ENCODE measurements at regions not wholly inside any gene's neighbourhood (a gene's known extent, or its start where the extent isn't known, plus 50 kb on each side); places are given as distances from the start of the nearest gene placed in this dataset.
"Not testable (repeated sequence)": the region's sequence is repeated elsewhere in the genome, so short reads cannot be mapped to it uniquely, and the experiment has no call there.

GRCh38 chr15:20235728-20236127, 305.9 kb downstream of the GOLGA6L6 start:
- WGBS, 2 donors, result 76 to 78% methylated on average over 6 of the region's 6 CpGs
- intact Hi-C loops (cut with DNase I; ENCODE audit: low total_unique reads); H3K4me3 ChIP-seq (ENCODE audit: low read depth, poor library complexity, severe bottlenecking); DNase-seq (ENCODE audit: low spot score in 2 of 2): not testable (repeated sequence)

- DNase-seq (ENCODE audit: low spot score in 2 of 2), result peak in 1 of 2 donors; percentile 73
- intact Hi-C loops (cut with DNase I; ENCODE audit: low total_unique reads); H3K4me3 ChIP-seq (ENCODE audit: low read depth, poor library complexity, severe bottlenecking): not testable (repeated sequence)
- WGBS, 2 donors, result 71 to 78% methylated on average over 12 of the region's 12 CpGs
Observed at GRCh38 chr15:20234006-20234540, 307.5 kb downstream of the GOLGA6L6 start.

- intact Hi-C loops (cut with DNase I; ENCODE audit: low total_unique reads); H3K4me3 ChIP-seq (ENCODE audit: low read depth, poor library complexity, severe bottlenecking): not testable (repeated sequence)
- whole genome bisulfite sequencing, 2 donors, result 62 to 69% methylated on average over 5 of the region's 5 CpGs
- DNase-seq (ENCODE audit: low spot score in 2 of 2), result peak in 1 of 2 donors; percentile 54
Observed at GRCh38 chr15:20232457-20232856, 309.1 kb downstream of the GOLGA6L6 start.

- WGBS, 2 donors, result 70 to 80% methylated on average over 3 of the region's 3 CpGs
- DNase-seq (ENCODE audit: low spot score in 2 of 2), result peak in 1 of 2 donors; percentile 40
- H3K4me3 ChIP-seq (ENCODE audit: low read depth, poor library complexity, severe bottlenecking); intact Hi-C loops (cut with DNase I; ENCODE audit: low total_unique reads): not testable (repeated sequence)
Observed at GRCh38 chr15:20230656-20231055, 310.9 kb downstream of the GOLGA6L6 start.

- H3K4me3 ChIP-seq (ENCODE audit: low read depth, poor library complexity, severe bottlenecking); intact Hi-C loops (cut with DNase I; ENCODE audit: low total_unique reads): not testable (repeated sequence)
- WGBS, 2 donors, result 70 to 79% methylated on average over 8 of the region's 8 CpGs
- peak in 1 of 2 donors; percentile 78 for DNase-seq (ENCODE audit: low spot score in 2 of 2)
Observed at GRCh38 chr15:20228791-20229190, 312.8 kb downstream of the GOLGA6L6 start.

- intact Hi-C loops (cut with DNase I; ENCODE audit: low total_unique reads); H3K4me3 ChIP-seq (ENCODE audit: low read depth, poor library complexity, severe bottlenecking): not testable (repeated sequence)
- DNase-seq (ENCODE audit: low spot score in 2 of 2), result peak in 1 of 2 donors; percentile 42
- WGBS, 2 donors, result 43 to 50% methylated on average over 1 of the region's 1 CpG
Observed at GRCh38 chr15:20227119-20227853, 314.3 kb downstream of the GOLGA6L6 start.

- intact Hi-C loops (cut with DNase I; ENCODE audit: low total_unique reads); H3K4me3 ChIP-seq (ENCODE audit: low read depth, poor library complexity, severe bottlenecking); DNase-seq (ENCODE audit: low spot score in 2 of 2): not testable (repeated sequence)
- 53 to 62% methylated on average over 2 of the region's 2 CpGs for WGBS, 2 donors
Observed at GRCh38 chr15:20226531-20226930, 315.1 kb downstream of the GOLGA6L6 start.

- H3K4me3 ChIP-seq (ENCODE audit: low read depth, poor library complexity, severe bottlenecking); DNase-seq (ENCODE audit: low spot score in 2 of 2); intact Hi-C loops (cut with DNase I; ENCODE audit: low total_unique reads): not testable (repeated sequence)
- 64% methylated on average over 4 of the region's 4 CpGs for WGBS, 2 donors
Observed at GRCh38 chr15:20221063-20221462, 320.5 kb downstream of the GOLGA6L6 start.

- 81 to 85% methylated on average over 4 of the region's 4 CpGs for WGBS, 2 donors
- not testable (repeated sequence) for H3K4me3 ChIP-seq (ENCODE audit: low read depth, poor library complexity, severe bottlenecking)
Observed at GRCh38 chr15:20219171-20219570, 322.4 kb downstream of the GOLGA6L6 start.

GRCh38 chr15:20215700-20216099, 325.9 kb downstream of the GOLGA6L6 start:
- H3K4me3 ChIP-seq (ENCODE audit: low read depth, poor library complexity, severe bottlenecking); intact Hi-C loops (cut with DNase I; ENCODE audit: low total_unique reads); DNase-seq (ENCODE audit: low spot score in 2 of 2): not testable (repeated sequence)
- 61 to 62% methylated on average over 4 of the region's 4 CpGs for WGBS, 2 donors

More at GRCh38 chr15:20219171-20219570, 322.4 kb downstream of the GOLGA6L6 start:
- peak in 1 of 2 donors; percentile 66 for DNase-seq (ENCODE audit: low spot score in 2 of 2)
- intact Hi-C loops (cut with DNase I; ENCODE audit: low total_unique reads), result not testable (repeated sequence)

- H3K4me3 ChIP-seq (ENCODE audit: low read depth, poor library complexity, severe bottlenecking); intact Hi-C loops (cut with DNase I; ENCODE audit: low total_unique reads); DNase-seq (ENCODE audit: low spot score in 2 of 2): not testable (repeated sequence)
- WGBS, 2 donors, result 46 to 60% methylated on average over 1 of the region's 1 CpG
Observed at GRCh38 chr15:20214101-20214500, 327.5 kb downstream of the GOLGA6L6 start.

GRCh38 chr15:20211508-20211907, 330.1 kb downstream of the GOLGA6L6 start:
- H3K4me3 ChIP-seq (ENCODE audit: low read depth, poor library complexity, severe bottlenecking); DNase-seq (ENCODE audit: low spot score in 2 of 2); intact Hi-C loops (cut with DNase I; ENCODE audit: low total_unique reads): not testable (repeated sequence)

- H3K4me3 ChIP-seq (ENCODE audit: low read depth, poor library complexity, severe bottlenecking); intact Hi-C loops (cut with DNase I; ENCODE audit: low total_unique reads); DNase-seq (ENCODE audit: low spot score in 2 of 2): not testable (repeated sequence)
- 69 to 70% methylated on average over 1 of the region's 1 CpG for WGBS, 2 donors
Observed at GRCh38 chr15:20209973-20210372, 331.6 kb downstream of the GOLGA6L6 start.

- DNase-seq (ENCODE audit: low spot score in 2 of 2); intact Hi-C loops (cut with DNase I; ENCODE audit: low total_unique reads); H3K4me3 ChIP-seq (ENCODE audit: low read depth, poor library complexity, severe bottlenecking): not testable (repeated sequence)
- 82 to 86% methylated on average over 7 of the region's 7 CpGs for WGBS, 2 donors
Observed at GRCh38 chr15:20207607-20208006, 334.0 kb downstream of the GOLGA6L6 start.

GRCh38 chr15:20207198-20207597, 334.4 kb downstream of the GOLGA6L6 start:
- 62 to 65% methylated on average over 4 of the region's 4 CpGs for WGBS, 2 donors
- DNase-seq (ENCODE audit: low spot score in 2 of 2); intact Hi-C loops (cut with DNase I; ENCODE audit: low total_unique reads); H3K4me3 ChIP-seq (ENCODE audit: low read depth, poor library complexity, severe bottlenecking): not testable (repeated sequence)
